Thymus (tissue), 11 donors: ENCODE measurements at regions not wholly inside any gene's neighbourhood (a gene's known extent, or its start where the extent isn't known, plus 50 kb on each side); places are given as distances from the start of the nearest gene placed in this dataset.
"Not testable (repeated sequence)": the region's sequence is repeated elsewhere in the genome, so short reads cannot be mapped to it uniquely, and the experiment has no call there.

Source experiments
- DNase-seq, 9 donors: peaks; one replicate each; pipeline ENCODE4 v3.0.0-alpha.2; 2013; ENCODE audit warnings: low spot score in 9 of 9, low read depth in 6 of 9, missing footprints in 1 of 9
- H3K27ac ChIP-seq, 2 donors: one replicate each; pipeline ENCODE4 v1.5.1; 2013; ENCODE audit warnings: control low read depth in 1 of 2, low read depth in 1 of 2, low read length in 1 of 2, mild to moderate bottlenecking in 1 of 2, moderate library complexity in 1 of 2
- H3K27me3 ChIP-seq, 2 donors: one replicate each; pipeline ENCODE4 v1.5.1; 2013; ENCODE audit warnings: low read length in 1 of 2; ENCODE audit not compliant: control insufficient read depth in 2 of 2, insufficient read depth in 1 of 2
- H3K36me3 ChIP-seq, 2 donors: one replicate each; pipeline ENCODE4 v1.5.1; 2013; ENCODE audit warnings: low read length in 1 of 2, mild to moderate bottlenecking in 1 of 2, moderate library complexity in 1 of 2; ENCODE audit not compliant: control insufficient read depth in 2 of 2, insufficient read depth in 2 of 2
- H3K4me1 ChIP-seq, 2 donors: one replicate each; pipeline ENCODE4 v1.5.1; 2013; ENCODE audit warnings: low read length in 2 of 2; ENCODE audit not compliant: control insufficient read depth in 2 of 2, insufficient read depth in 2 of 2
- H3K4me3 ChIP-seq, 2 donors: one replicate each; pipeline ENCODE4 v1.5.1; 2013; ENCODE audit warnings: low read length in 2 of 2, control low read depth in 1 of 2, mild to moderate bottlenecking in 1 of 2
- H3K9me3 ChIP-seq, 2 donors: one replicate each; pipeline ENCODE4 v1.5.1; 2013; ENCODE audit warnings: low read length in 1 of 2, mild to moderate bottlenecking in 1 of 2; ENCODE audit not compliant: control insufficient read depth in 2 of 2, insufficient read depth in 1 of 2
- WGBS: extraction: QIAGEN DNeasy Blood & Tissue Kit; methylation state at CpG from one replicate; pipeline ENCODE4 v1.1.7; 2013; 5-methylcytosine and 5-hydroxymethylcytosine counted together
- donor health status: healthy.

DNA sequence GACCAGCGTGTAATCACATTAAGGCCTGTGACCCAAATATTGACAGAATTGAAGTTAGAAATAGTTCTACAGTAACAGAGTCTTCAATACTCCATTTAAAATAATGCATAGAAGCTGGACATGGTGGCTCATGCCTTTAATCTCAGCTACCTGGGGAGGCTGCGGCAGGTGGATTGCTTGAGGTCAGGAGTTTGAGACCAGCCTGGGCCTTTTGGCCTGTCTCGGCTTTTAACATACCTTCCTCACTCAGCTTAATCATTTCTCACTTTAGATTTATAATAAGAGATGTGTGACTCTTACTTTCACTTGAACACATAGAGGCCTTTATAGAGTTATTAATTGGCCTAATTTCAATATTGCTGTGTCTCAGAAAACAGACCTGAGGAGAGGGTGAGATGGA, 454.9 kb downstream of the SPATA31A1 start:
- not testable (repeated sequence) for H3K4me3 ChIP-seq, H3K9me3 ChIP-seq, H3K36me3 ChIP-seq, H3K27ac ChIP-seq, H3K27me3 ChIP-seq, H3K4me1 ChIP-seq, DNase-seq
- over 99% methylated on average over 2 of the region's 3 CpGs for WGBS

DNA sequence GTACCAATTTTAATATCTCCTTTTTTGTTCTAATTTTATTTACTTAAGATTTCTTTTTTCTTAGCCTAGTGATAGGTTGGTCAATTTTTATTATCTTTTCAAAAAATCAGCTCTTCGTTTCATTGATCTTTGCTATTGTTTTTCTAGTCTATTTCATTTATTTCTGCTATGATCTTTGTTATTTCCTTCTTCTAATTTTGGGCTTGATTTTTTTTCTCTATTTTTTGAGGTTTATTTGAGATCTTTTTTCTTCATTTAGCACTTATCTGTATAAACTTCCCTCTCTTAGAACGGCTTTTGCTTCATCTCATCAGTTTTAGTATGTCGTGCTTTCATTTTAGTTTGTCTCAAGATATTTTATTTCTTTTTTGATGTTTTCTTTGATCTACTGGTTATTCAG, 456.1 kb downstream of the SPATA31A1 start:
- WGBS: 96% methylated on average over 3 of the region's 3 CpGs
- not testable (repeated sequence) for H3K27me3 ChIP-seq, H3K4me1 ChIP-seq, H3K9me3 ChIP-seq, H3K36me3 ChIP-seq, H3K4me3 ChIP-seq, DNase-seq, H3K27ac ChIP-seq

- not testable (repeated sequence) for H3K36me3 ChIP-seq, H3K4me1 ChIP-seq, H3K27me3 ChIP-seq, H3K4me3 ChIP-seq, DNase-seq, H3K27ac ChIP-seq, H3K9me3 ChIP-seq
- 93% methylated on average over 4 of the region's 4 CpGs for WGBS
Observed at GRCh38 chr9:39828457-39828856, 473.0 kb downstream of the SPATA31A1 start.
